ENCODE measurements at regions not wholly inside any gene's neighbourhood (a gene's known extent, or its start where the extent isn't known, plus 50 kb on each side); places are given as distances from the start of the nearest gene placed in this dataset.

DNA sequence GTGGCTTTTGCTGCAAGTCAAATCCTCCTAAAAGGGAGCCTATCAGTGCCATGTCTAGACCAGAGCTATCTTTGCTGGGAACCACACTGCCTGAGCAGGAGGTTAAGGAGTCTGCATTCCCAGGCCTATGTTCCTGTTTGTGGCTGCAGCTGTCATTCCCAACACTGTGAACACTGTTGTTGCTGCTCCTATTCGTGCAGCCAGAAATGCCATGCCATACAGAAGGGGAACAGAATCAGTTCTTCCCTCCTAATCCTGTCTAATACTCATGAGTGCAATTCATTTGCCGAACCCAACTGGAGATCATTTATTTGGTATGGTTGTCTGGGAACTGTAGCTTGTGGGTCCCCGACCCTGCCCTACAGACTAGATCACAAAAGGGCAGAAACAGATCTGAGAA lies 406.5 kb upstream of the GJE1 start:
- intact Hi-C loops (cut with micrococcal nuclease; ENCODE audit: unreplicated experiment) = no loop called here
- no peak overlapping the region for H3K27ac ChIP-seq
- H3K4me3 ChIP-seq = no peak overlapping the region
- POLR2A ChIA-PET (ENCODE audit: unreplicated experiment) = no interaction called here
- CTCF ChIA-PET = no interaction called here
- H3K36me3 ChIP-seq (ENCODE audit: low read depth) = no peaks in the 10 kb centered on the region
- TF ChIP-seq CTCF (conservative IDR thresholded peaks at IDR 0.05) (no peak), EZH2 (IDR thresholded peaks at IDR 0.05; ENCODE audit: low read depth) (no peak)
- H3K9me3 ChIP-seq (ENCODE audit: insufficient read depth, low read depth) = no peaks in the 10 kb centered on the region
- H4K20me1 ChIP-seq (ENCODE audit: insufficient read depth) = no peaks in the 10 kb centered on the region
- no peaks in the 10 kb centered on the region for H3K9me2 ChIP-seq (ENCODE audit: insufficient read depth)
- H2AFZ ChIP-seq = no peak overlapping the region
- no peaks in the 10 kb centered on the region for H3K27me3 ChIP-seq (ENCODE audit: insufficient read depth, low read depth)
- H3K4me1 ChIP-seq (replicated peaks; ENCODE audit: insufficient read depth) = no peaks in the 10 kb centered on the region
- H3F3A ChIP-seq (ENCODE audit: insufficient read depth, low read depth) = no peaks in the 10 kb centered on the region
- no TSS peak for BruUV-seq (replicated peaks)
- no peaks in the 10 kb centered on the region for H3K79me2 ChIP-seq (ENCODE audit: low read depth)
- no peak for DNase-seq
- no peak overlapping the region for H3K4me2 ChIP-seq

DNA sequence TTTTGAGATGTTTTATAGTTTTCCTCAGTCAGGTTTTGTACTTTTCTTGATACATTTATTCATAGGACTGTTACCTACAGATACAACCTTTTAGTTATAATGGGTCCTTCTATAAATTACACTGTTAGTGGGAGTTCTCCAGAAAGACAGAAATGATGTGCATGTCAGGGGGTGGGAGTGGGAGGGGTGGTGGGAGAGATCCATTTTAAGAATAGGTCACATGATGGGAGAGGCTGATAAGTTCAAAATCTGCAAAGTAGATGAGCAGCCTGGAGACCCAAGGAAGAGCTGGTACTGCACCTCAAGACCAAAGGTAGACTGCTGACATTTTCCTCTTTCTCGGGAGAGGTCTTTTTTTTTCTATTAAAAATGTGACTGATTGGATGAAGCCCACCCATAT lies 408.0 kb upstream of the GJE1 start:
- no peaks in the 10 kb centered on the region for H3K27me3 ChIP-seq (ENCODE audit: insufficient read depth, low read depth)
- H3K9me3 ChIP-seq (ENCODE audit: insufficient read depth, low read depth) = no peaks in the 10 kb centered on the region
- no TSS peak for BruUV-seq (replicated peaks)
- intact Hi-C loops (cut with micrococcal nuclease; ENCODE audit: unreplicated experiment) = no loop called here
- ChIA-PET POLR2A (ENCODE audit: unreplicated experiment) (no interaction called here), CTCF (no interaction called here)
- no peaks in the 10 kb centered on the region for H3K4me1 ChIP-seq (replicated peaks; ENCODE audit: insufficient read depth)
- no peaks in the 10 kb centered on the region for H3K36me3 ChIP-seq (ENCODE audit: low read depth)
- no peak for DNase-seq
- no peak overlapping the region for H3K4me2 ChIP-seq
- H3K4me3 ChIP-seq = no peak overlapping the region
- H2AFZ ChIP-seq = no peak overlapping the region
- H3K79me2 ChIP-seq (ENCODE audit: low read depth) = no peaks in the 10 kb centered on the region
- no peaks in the 10 kb centered on the region for H4K20me1 ChIP-seq (ENCODE audit: insufficient read depth)
- H3F3A ChIP-seq (ENCODE audit: insufficient read depth, low read depth) = no peaks in the 10 kb centered on the region
- TF ChIP-seq CTCF (conservative IDR thresholded peaks at IDR 0.05) (no peak), EZH2 (IDR thresholded peaks at IDR 0.05; ENCODE audit: low read depth) (no peak)
- no peak overlapping the region for H3K27ac ChIP-seq
- no peaks in the 10 kb centered on the region for H3K9me2 ChIP-seq (ENCODE audit: insufficient read depth)

GRCh38 chr6:141719476-141719875 lies 413.2 kb upstream of the GJE1 start:
- no peaks in the 10 kb centered on the region for H3K36me3 ChIP-seq (ENCODE audit: low read depth)
- H3K9me2 ChIP-seq (ENCODE audit: insufficient read depth) = 0 out of 2 replicates have a peak, but pooled peaks cover 5% of the 10 kb centered on the region
- no peak overlapping the region for H3K4me2 ChIP-seq
- H3K4me3 ChIP-seq = no peak overlapping the region
- H3K4me1 ChIP-seq (replicated peaks; ENCODE audit: insufficient read depth) = no peaks in the 10 kb centered on the region
- no peak for DNase-seq
- ChIA-PET POLR2A (ENCODE audit: unreplicated experiment) (no interaction called here), CTCF (no interaction called here)
- no TSS peak for BruUV-seq (replicated peaks)
- no peaks in the 10 kb centered on the region for H4K20me1 ChIP-seq (ENCODE audit: insufficient read depth)
- H3K9me3 ChIP-seq (ENCODE audit: insufficient read depth, low read depth) = no peaks in the 10 kb centered on the region
- H3K27me3 ChIP-seq (ENCODE audit: insufficient read depth, low read depth) = no peaks in the 10 kb centered on the region
- intact Hi-C loops (cut with micrococcal nuclease; ENCODE audit: unreplicated experiment) = no loop called here
- no peaks in the 10 kb centered on the region for H3K79me2 ChIP-seq (ENCODE audit: low read depth)
- no peak for TF ChIP-seq EZH2 (IDR thresholded peaks at IDR 0.05; ENCODE audit: low read depth)
- TF ChIP-seq CTCF (conservative IDR thresholded peaks at IDR 0.05) = no peak
- no peaks in the 10 kb centered on the region for H3F3A ChIP-seq (ENCODE audit: insufficient read depth, low read depth)
- H2AFZ ChIP-seq = no peak overlapping the region
- H3K27ac ChIP-seq = no peak overlapping the region

Measured in PC-9 (cell line).